Uterus (tissue), 2 donors: ENCODE measurements at regions not wholly inside any gene's neighbourhood (a gene's known extent, or its start where the extent isn't known, plus 50 kb on each side); places are given as distances from the start of the nearest gene placed in this dataset.

Experiments used
- CTCF ChIP-seq, 4 experiments: fragments of 200-600 bp in 2 of 4; fragments of 450-650 bp in 2 of 4; sonication (generic) in 2 of 4; IDR thresholded peaks; one replicate each; pipeline ENCODE4 v1.5.1; 2016 to 2019; ENCODE audit warnings: antibody characterized with exemption in 4 of 4, mild to moderate bottlenecking in 2 of 4, moderate library complexity in 1 of 4
- POLR2A ChIP-seq, 2 donors: fragments of 450-650 bp; IDR thresholded peaks; one replicate each; pipeline ENCODE4 v1.6.1; 2016; ENCODE audit warnings: antibody characterized with exemption in 2 of 2, mild to moderate bottlenecking in 1 of 2, moderate library complexity in 1 of 2

GRCh38 chr2:210762604-210763588 lies 206.5 kb downstream of the CPS1 start:
- TF ChIP-seq CTCF (IDR thresholded peaks at IDR 0.05) = no peak
- TF ChIP-seq POLR2A (IDR thresholded peaks at IDR 0.05) = no peak
